ENCODE measurements at regions not wholly inside any gene's neighbourhood (a gene's known extent, or its start where the extent isn't known, plus 50 kb on each side); places are given as distances from the start of the nearest gene placed in this dataset.

DNA sequence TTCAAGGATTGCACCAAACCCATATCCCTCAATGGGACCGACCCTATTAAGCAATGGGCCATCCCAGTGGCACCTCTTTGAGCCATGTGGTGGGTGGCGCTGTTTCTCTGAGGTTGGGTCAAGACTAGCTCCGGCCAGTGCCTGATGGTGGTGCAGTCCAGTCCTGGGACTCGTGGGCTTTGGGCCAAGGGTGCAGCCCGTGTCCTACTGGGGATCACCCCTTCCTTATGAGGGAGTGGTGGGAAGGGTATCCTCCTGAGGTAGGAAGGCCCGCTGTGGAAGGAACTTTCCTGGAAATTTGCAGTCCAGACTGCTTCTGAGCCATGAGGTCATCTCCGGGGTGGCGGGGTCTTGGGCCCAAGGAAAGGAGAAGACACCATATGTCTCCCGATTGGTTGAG, 231.6 kb downstream of the SNRPN start:
- DNase-seq (ENCODE audit: low read depth in 1 of 2, low spot score in 1 of 2): no peak
- H3K27me3 ChIP-seq (ENCODE audit: insufficient read depth, poor library complexity, severe bottlenecking): no peaks in the 10 kb centered on the region
- no peak overlapping the region for H3K27ac ChIP-seq (replicated peaks)
- TF ChIP-seq, protein P1, sequence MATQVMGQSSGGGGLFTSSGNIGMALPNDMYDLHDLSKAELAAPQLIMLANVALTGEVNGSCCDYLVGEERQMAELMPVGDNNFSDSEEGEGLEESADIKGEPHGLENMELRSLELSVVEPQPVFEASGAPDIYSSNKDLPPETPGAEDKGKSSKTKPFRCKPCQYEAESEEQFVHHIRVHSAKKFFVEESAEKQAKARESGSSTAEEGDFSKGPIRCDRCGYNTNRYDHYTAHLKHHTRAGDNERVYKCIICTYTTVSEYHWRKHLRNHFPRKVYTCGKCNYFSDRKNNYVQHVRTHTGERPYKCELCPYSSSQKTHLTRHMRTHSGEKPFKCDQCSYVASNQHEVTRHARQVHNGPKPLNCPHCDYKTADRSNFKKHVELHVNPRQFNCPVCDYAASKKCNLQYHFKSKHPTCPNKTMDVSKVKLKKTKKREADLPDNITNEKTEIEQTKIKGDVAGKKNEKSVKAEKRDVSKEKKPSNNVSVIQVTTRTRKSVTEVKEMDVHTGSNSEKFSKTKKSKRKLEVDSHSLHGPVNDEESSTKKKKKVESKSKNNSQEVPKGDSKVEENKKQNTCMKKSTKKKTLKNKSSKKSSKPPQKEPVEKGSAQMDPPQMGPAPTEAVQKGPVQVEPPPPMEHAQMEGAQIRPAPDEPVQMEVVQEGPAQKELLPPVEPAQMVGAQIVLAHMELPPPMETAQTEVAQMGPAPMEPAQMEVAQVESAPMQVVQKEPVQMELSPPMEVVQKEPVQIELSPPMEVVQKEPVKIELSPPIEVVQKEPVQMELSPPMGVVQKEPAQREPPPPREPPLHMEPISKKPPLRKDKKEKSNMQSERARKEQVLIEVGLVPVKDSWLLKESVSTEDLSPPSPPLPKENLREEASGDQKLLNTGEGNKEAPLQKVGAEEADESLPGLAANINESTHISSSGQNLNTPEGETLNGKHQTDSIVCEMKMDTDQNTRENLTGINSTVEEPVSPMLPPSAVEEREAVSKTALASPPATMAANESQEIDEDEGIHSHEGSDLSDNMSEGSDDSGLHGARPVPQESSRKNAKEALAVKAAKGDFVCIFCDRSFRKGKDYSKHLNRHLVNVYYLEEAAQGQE (IDR thresholded peaks at IDR 0.05; ENCODE audit: insufficient replicate concordance, low read depth): no peak
- TF ChIP-seq, protein P2, sequence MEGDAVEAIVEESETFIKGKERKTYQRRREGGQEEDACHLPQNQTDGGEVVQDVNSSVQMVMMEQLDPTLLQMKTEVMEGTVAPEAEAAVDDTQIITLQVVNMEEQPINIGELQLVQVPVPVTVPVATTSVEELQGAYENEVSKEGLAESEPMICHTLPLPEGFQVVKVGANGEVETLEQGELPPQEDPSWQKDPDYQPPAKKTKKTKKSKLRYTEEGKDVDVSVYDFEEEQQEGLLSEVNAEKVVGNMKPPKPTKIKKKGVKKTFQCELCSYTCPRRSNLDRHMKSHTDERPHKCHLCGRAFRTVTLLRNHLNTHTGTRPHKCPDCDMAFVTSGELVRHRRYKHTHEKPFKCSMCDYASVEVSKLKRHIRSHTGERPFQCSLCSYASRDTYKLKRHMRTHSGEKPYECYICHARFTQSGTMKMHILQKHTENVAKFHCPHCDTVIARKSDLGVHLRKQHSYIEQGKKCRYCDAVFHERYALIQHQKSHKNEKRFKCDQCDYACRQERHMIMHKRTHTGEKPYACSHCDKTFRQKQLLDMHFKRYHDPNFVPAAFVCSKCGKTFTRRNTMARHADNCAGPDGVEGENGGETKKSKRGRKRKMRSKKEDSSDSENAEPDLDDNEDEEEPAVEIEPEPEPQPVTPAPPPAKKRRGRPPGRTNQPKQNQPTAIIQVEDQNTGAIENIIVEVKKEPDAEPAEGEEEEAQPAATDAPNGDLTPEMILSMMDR (IDR thresholded peaks at IDR 0.05; ENCODE audit: insufficient read depth, low read length): no peak
- TF ChIP-seq GABPA (IDR thresholded peaks at IDR 0.05; ENCODE audit: low read depth) (no peak), SPI1 (IDR thresholded peaks at IDR 0.05; ENCODE audit: borderline replicate concordance, low read depth) (no peak), POLR2AphosphoS5 (IDR thresholded peaks at IDR 0.05; ENCODE audit: low read depth) (no peak)
- no peak overlapping the region for H3K4me3 ChIP-seq (replicated peaks; ENCODE audit: insufficient read depth, low read length)

DNA sequence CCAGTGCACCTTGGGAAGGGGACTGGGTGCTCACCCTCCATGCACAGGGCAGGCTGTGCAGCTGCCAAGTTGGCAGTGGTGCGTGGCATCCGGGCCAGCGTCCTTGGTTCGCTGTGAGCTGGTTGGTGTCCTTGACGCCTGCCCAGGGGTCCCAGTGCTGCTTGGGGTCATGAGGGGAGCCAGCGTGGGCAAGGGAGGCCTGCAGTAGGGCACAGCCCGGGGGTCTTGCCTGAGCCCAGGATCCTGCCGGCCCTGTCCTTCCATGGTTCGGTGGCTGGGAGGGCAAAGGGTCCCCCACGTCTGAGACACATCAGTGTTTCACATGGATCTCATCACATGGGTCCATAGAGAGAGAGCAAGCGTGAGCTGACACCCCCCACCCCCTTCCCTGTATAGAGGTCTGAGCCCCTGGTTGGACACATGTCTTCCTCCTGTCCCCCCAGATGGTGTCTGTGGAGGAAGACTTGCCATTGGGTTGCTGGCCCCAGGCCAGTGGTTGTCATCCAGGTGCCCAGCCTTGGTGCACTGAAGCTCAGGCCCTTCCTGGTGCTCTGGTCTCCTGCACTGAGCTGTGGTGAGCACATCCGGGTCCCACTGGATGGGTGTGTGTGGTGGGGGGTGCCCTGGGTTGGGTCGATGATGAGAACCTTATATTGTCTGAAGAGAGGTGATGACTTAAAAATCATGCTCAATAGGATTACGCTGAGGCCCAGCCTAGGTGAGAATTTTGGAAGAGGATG, 232.3 kb downstream of the SNRPN start:
- Histone ChIP-seq H3K4me3 (replicated peaks; ENCODE audit: insufficient read depth, low read length) (no peak overlapping the region), H3K27ac (replicated peaks) (no peak overlapping the region), H3K27me3 (ENCODE audit: insufficient read depth, poor library complexity, severe bottlenecking) (no peaks in the 10 kb centered on the region)
- no peak for DNase-seq (ENCODE audit: low read depth in 1 of 2, low spot score in 1 of 2)
- TF ChIP-seq GABPA (IDR thresholded peaks at IDR 0.05; ENCODE audit: low read depth): no peak
- TF ChIP-seq POLR2AphosphoS5 (IDR thresholded peaks at IDR 0.05; ENCODE audit: low read depth): no peak
- TF ChIP-seq SPI1 (IDR thresholded peaks at IDR 0.05; ENCODE audit: borderline replicate concordance, low read depth): no peak
- TF ChIP-seq, protein P2 (IDR thresholded peaks at IDR 0.05; ENCODE audit: insufficient read depth, low read length): no peak
- TF ChIP-seq, protein P1 (IDR thresholded peaks at IDR 0.05; ENCODE audit: insufficient replicate concordance, low read depth): no peak

DNA sequence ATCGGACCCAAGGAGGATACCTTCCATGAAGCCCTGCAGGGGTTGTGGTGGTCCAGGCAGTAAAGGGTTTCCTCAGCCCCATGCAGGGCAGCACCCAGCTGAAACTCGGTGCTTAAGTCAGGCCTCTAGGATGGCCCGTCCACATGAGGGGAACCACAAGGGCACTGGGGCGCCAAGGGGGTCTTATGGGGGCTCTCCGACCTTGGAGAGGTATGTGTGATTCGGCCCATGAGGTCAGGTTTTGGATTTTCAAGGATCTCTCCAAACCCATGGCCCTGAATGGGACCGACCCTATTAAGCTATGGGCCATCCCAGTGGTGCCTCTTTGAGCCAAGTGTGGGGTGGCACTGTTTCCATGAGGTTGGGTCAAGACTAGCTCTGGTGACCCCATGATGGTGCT, 233.3 kb downstream of the SNRPN start:
- Histone ChIP-seq H3K27ac (replicated peaks) (no peak overlapping the region), H3K27me3 (ENCODE audit: insufficient read depth, poor library complexity, severe bottlenecking) (no peaks in the 10 kb centered on the region), H3K4me3 (replicated peaks; ENCODE audit: insufficient read depth, low read length) (no peak overlapping the region)
- no peak for DNase-seq (ENCODE audit: low read depth in 1 of 2, low spot score in 1 of 2)
- TF ChIP-seq GABPA (IDR thresholded peaks at IDR 0.05; ENCODE audit: low read depth) (no peak), SPI1 (IDR thresholded peaks at IDR 0.05; ENCODE audit: borderline replicate concordance, low read depth) (no peak), POLR2AphosphoS5 (IDR thresholded peaks at IDR 0.05; ENCODE audit: low read depth) (no peak)
- TF ChIP-seq, protein P1 (IDR thresholded peaks at IDR 0.05; ENCODE audit: insufficient replicate concordance, low read depth): no peak
- TF ChIP-seq, protein P2 (IDR thresholded peaks at IDR 0.05; ENCODE audit: insufficient read depth, low read length): no peak

Measured in HL-60 (cell line).